ENCODE measurements at regions not wholly inside any gene's neighbourhood (a gene's known extent, or its start where the extent isn't known, plus 50 kb on each side); places are given as distances from the start of the nearest gene placed in this dataset.
"Not testable (repeated sequence)": the region's sequence is repeated elsewhere in the genome, so short reads cannot be mapped to it uniquely, and the experiment has no call there.

DNA sequence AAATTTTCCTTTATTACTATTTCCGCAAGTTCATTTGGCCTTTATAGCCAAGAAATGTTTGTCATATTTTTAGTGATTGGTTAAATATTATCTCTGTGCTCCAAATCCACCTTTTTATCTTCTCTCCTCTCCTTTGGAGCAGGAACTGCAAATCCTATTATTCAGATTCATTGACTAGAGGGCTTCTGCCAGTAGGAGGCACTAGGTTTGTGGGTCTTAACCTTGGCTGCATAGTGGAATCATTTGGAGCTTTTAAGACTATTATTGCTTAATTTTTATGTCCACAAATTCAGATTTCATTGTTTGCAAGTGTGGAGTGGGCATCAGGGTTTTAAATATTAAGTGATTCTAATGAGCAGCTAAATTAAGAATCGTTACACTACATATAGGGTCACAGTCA, 75.3 kb upstream of the SYT10 start:
- peak in 1 of 2 donors; percentile 15 for DNase-seq

DNA sequence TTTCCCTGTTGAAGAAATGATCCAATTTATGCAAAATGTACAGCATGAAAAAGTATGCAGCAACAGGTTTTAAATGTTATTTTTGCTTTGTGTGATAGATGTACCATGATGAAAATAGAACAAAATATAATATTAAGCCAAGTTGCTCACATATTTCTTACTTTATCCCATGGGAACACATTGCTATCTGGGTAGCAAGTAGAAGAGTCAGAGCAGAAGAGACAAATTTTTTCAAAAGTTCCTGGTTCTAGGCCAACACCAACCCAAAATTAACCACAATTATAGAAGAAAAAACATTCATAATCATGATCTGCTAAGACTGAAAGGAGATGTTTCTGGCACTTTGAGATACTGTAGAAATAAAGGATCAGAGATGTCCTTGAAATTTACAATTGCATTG, 79.9 kb upstream of the SYT10 start:
- DNase-seq: no peak

DNA sequence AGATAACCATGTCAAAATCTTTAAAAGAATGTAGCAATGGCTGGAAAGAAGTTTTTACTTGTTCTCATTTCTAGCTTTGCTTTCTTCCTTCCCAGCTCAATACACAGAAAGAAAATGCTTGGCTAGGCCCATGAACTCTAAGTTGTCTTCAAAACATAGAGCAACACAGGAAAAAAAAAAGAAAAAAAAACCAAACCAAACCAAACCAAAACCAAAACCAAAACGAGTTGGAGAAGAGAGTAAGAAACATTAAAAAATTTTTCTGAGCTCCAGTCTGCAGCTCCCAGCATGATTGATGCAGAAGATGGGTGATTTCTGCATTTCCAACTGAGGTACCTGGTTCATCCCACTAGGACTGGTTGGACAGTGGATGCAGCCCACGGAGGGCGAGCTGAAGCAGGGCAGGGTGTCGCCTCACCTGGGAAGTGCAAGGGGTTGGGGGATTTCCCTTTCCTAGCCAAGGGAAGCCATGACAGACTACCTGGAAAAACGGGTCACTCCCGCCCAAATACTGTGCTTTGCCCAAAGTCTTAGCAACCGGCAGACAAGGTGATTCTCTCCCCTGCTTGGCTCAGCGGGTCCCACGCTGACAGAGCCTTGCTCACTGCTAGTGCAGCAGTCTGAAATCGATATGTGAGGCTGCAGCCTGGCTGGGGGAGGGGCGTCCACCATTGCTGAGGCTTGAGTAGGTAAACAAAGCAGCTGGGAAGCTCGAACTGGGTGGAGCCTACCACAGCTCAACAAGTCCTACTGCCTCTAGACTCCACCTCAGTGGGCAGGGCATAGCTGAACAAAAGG, 81.1 kb upstream of the SYT10 start:
- not testable (repeated sequence) for DNase-seq

DNA sequence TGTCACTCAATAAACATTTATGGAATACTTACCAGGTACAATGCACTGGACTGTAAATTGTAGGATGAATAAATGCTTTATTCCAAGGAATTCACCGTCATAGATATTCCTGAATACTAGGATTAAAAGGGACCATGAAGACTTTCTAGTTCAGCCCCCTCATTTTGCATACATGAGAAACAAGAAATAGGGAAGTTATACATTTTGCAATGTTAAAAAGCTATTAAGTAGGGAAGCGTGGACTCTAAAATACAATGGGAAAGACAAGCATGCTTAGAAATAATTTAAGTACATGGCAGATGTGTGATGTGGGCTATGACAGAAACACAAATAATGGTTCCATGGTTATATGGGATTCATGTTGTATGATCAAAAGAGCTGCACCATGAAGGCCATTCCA, 89.4 kb upstream of the SYT10 start:
- peak; percentile 30 to 54 for DNase-seq

DNA sequence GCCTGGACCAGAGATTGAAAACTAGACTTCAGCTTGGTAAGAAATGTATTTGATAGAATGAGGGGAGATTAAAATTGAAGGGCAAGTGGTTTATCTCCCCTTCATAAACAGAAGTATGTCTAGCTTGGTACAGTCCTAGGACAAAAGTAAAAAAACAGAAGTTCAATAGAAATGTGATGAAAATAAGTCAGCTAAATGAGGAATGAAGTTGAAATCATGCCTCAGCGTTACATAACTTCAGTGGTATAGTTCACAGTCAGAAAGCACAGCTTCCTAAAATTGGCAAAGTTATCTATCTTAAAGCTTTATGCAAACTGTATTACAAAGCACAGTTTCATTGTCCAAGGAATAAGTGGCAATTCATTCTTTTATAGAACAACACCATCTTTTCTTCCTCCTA, 90.2 kb upstream of the SYT10 start:
- peak; percentile 66 to 77 for DNase-seq

DNA sequence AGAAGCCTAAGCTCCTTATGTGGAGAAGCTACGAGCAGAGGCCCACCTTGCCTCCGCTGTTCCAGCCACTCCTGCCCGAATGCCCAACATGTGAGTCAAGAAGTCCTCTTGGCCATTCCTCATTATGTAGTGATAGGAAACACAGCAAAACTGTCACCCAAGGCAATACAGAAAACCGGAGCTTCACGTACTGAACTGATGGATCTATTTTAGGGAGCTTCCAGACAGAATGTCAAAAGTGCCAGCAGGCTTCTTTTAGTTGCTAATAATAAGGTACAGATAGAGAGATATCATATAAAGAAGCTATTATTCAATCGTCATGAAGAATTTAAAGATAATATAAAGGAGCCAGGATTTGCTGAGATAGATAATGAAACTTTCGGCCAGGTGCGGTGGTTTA, 91.6 kb upstream of the SYT10 start:
- DNase-seq: no peak

DNA sequence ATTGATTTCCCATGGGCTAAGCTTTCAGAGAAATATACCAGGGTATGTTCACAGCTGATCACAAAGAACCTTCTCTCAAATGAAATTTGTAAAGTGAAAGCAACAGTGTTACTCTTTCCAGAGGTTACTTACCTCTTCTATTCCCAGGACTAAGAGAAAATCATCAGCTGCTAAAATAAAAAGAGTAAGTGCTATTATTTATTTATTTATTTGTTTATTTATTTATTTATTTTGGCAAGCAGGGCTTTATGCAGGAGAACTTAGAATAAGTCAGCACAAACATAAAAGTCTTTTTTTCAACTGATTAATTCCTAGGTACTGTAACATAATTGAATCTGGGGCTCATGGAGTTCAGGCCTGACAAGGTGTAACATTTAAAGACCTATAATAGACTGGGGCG, 93.9 kb upstream of the SYT10 start:
- DNase-seq: no peak

DNA sequence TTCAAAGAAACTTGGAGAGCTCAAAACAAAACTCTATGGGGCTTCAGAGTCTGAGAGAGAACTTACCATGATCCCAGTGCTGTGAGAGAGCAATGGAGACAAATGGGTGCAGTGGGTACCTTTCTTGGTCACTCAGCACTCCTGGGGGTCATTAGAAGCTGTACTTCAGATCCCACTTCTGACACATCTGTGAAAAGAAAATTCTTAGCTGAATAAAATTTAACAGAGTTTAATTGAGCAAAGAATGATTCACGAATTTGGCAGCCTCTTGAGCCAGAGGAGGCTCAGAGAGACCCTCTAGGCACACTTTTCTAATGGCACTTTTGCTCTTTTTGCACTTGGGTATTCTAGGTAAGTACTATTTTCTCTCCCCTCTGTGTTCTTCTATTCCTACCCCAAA, 96.8 kb upstream of the SYT10 start:
- no peak for DNase-seq

DNA sequence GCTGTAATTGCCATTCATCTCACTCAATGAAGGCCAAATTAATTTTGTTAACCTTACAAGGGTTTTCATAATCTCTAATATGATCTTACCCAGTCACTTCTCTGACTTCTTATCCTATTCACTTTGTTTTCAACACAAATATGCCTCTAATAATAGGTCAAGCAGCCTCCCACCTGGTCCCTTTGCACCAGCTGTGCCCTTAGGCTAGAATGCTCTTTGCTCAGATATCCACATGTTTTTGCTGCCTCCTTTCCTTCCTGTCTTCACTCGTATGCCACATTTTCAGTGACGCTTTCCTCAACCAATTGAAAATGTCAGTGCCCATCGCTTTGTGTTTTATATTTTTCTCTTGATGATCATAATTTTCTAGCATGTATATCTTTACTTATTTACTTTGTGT, 106.4 kb upstream of the SYT10 start:
- DNase-seq: no peak

DNA sequence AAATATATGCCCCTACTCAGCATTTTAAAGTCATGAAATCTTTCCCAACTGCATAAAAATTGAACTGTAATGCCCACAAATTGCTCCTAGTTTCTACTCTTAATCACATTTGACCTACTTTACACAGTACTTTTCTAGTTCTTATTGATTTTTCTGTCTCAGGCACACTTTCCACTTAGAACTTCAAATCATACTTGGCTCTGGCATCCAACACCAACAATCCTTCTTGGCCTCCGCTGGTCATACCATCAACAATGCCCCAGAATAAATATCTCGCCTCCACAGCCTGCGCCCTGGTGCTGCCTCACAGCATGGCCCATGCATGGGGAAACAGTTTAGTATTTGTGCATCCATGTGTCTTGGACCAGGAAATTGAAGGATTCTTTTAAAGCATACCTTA, 107.5 kb upstream of the SYT10 start:
- DNase-seq: no peak

DNA sequence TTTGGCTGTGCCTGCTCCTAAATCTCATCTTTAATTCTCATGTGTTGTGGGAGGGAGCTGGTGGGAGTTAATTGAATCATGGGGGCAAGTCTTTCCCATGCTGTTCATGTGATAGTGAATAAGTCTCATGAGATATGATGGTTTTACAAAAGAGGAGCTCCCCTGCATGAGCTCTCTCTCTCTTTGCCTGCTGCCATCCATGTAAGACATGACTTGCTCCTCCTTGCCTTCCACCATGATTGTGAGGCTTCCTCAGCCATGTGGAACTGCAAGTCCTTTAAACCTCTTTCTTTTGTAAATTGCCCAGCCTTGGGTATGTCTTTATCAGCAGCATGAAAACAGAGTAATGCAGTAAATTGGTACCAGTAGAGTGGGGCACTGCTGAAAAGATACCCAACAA, 110.6 kb upstream of the SYT10 start:
- not testable (repeated sequence) for DNase-seq

DNA sequence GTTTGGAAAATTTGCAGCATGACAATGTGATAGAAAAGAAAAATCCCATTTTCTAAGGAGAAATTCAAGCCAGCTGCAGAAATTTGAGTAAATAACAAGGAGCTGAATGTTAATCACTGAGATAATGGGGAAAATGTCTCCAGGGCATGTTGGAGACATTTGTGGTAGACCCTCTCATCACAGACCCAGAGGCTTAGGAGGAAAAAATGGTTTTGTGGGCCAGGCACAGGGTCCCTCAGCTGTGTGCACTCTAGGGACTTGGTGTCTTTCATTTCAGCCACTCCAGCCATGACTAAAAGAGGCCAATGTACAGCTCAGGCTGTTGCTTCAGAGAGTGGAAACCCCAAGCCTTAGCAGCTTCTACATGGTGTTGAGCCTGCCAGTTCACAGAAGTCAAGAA, 111.4 kb upstream of the SYT10 start:
- no peak for DNase-seq

DNA sequence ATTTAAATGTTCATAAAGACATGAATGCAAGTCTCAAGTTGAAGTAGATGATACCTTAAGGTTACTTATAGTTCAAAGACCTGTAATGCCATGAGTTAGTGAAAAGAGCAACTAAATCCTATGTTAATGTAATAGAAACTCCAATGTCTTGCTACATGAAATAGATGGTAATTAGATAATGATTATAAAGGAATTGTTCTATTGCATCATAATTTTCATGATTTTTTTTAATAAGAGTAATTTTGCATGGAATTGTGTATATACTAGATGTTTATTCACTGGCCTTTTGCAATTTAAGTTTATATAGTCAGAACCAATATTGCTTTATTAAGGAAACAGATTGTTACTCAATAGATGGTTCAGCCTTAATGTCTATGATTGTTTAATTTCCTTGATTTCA, 115.5 kb upstream of the SYT10 start:
- DNase-seq: no peak

DNA sequence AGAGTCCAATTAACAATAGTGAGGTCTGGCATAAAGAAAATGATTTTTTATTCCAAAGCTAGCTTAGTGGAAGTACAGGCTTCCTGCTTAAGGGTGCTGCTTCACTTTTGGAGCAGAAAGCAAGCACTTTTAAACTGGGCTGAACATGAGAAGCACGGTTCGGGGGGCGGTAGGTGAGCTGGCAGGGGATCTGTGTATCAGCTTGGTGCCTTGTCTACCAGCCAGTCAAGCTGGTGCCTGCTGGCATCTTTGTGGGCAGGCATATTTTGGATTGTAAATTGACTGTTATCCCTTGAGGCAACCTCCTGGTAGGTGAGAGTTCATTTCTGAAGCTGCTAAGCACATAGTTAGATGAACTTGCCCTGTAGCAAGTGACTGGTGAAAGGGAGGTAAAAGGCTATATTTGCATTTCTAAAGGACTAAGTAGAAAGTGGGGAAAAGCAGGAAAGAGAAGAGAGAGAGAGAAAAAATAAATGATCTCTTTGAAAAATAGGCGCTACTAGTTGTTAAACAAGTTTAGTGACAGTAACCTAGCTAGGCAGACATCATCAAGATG, 121.1 kb upstream of the SYT10 start:
- no peak for DNase-seq

DNA sequence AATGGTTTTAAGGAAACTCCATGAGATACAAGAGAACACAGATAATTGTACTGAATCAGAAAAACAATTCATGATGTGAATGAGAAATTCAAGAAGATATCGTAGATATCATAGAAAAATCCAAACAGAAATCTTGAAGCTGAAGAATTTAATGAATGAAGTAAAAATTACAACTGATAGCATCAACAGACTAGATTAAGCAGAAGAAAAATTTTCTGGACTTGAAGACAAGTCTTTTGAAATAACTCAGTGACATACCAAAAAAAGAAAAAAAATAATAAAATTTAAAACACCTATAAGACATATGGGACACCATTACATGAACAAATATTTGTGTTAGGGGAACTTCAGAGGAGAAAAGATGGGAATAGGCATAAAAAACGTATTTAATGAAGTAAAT, 122.8 kb upstream of the SYT10 start:
- DNase-seq: no peak

DNA sequence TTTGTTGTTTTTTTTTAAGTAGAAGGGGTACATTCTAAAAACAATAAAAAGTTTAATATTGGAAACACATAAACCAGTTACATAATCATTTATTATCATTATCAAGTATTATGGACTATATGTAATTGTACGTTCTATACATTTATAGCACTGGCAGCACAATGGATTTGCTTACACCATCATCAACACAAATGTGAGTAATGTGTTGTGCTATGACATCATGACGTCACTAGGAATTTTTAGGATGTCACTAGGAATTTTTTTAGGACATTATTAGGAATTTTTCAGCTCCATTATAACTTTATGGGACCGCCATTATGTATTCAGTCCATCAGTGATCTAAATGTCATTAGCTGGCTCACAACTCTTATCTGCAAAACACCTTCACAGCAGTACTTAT, 126.8 kb upstream of the SYT10 start:
- no peak for DNase-seq

DNA sequence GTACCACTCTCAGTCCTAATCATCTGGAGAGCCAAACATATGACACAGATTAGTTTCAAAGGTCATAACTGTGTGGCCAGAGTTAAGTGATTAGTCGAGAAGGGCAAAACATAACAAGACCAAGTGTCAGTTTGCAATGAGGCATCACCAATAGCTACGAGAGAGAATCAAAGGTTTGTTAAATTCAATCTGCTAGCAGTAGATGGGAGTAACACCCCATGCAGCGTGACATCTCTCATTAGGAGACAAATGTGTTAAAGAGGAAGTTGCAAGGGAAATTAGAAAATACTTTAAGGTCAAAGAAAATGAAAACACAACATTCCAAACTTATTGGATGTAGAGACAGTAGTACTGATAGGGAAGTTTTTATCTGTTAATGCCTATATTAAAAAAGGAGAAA, 135.7 kb upstream of the SYT10 start:
- peak; percentile 7 to 11 for DNase-seq

DNA sequence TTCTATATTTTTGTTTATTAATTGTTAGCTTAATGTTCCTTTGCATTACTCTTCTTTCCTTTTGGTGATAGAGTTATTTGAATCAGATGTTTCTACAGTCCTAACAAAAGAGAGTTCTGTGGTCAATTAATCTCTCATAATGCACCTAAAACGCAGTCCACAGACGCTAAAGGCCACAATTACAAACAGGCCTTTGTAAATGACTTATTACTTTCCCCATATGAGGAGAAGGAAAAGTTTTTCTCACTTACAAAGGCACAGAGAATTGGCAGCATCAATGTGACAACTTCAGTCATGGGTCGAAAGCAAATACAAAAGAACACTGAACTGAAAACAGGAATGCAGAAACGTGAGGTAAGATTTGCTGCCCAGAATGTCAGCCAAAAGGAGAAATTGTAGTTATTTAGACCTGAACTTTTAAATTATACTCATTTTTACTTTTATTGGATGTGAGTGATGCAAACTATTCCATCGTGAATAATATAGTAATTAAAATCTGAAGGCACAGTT, 142.0 kb upstream of the SYT10 start:
- DNase-seq: no peak

DNA sequence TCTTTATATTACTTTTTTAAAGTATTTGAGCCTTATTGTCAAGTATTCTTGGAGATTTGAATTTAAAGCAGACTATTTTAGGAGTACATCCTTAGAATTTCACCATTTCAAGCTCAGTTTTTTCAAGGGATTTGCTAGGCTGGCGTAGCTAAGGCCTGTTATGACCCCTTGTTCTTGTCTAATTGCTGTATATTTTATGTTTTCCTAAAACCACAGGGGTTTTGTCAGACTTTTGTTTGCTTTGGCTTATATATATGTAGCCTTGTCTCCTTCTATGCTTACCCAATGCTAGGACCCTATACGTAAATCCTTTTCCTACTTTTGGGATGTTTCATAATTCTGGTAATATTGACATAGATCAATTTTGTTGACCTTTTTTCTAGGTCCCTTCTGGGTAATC, 147.0 kb upstream of the SYT10 start:
- DNase-seq: no peak

DNA sequence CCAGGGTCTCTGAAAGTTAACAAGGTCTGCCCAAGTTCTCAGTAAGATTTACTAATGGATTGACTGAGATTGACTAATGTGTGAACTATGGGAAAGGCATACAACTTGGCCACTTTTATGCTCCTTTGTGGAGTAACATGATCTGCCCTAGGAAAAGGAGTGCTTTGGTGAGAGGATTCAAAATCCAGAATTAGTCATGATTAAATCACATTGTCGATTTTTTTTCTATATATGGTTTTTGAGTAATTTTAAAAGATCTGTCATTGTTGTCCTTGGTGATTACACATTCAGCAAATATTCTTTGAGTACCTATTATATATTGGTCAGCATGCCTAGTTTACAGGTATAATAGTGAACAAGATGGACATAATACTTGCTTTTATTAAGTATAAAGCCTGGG, 147.7 kb upstream of the SYT10 start:
- DNase-seq: peak in 1 of 2 donors; percentile 1

DNA sequence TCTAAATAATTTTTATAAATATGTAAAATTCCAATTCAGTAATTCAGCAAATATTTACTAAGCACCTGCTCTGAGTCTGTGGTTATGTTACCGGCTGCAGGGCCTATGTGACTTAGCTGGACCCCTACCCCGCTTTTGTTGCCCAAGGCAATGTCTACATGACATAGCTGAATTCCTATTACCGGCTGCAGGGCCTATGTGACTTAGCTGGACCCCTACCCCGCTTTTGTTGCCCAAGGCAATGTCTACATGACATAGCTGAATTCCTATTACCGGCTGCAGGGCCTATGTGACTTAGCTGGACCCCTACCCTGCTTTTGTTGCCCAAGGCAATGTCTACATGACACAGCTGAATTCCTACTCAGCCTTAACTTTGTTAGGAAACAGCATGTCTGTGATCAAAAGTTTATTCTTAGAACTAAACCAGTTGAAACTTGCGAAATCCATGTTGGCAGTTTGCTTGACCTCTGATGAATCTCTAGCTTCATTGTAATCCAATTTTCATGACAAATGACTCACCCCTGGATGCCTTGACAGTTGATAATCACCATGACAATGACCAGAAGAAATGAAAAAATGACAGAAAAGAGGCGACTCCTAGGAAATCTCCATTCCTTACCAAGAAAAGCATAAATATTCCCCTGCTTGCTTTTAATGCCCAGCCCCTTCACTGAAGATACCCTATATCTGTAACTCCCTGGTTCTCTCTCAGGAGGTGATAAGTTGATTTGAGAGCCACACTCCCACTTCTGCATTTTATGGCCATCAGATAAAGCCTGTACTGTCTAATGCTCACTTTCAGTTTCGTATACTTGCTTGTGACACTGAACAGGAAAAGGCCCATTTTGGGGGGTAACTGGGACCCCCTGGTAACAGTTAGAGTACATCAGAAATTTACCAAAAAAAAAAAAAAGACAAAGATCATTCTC, 148.4 kb upstream of the SYT10 start:
- DNase-seq: peak; percentile 69 to 71

DNA sequence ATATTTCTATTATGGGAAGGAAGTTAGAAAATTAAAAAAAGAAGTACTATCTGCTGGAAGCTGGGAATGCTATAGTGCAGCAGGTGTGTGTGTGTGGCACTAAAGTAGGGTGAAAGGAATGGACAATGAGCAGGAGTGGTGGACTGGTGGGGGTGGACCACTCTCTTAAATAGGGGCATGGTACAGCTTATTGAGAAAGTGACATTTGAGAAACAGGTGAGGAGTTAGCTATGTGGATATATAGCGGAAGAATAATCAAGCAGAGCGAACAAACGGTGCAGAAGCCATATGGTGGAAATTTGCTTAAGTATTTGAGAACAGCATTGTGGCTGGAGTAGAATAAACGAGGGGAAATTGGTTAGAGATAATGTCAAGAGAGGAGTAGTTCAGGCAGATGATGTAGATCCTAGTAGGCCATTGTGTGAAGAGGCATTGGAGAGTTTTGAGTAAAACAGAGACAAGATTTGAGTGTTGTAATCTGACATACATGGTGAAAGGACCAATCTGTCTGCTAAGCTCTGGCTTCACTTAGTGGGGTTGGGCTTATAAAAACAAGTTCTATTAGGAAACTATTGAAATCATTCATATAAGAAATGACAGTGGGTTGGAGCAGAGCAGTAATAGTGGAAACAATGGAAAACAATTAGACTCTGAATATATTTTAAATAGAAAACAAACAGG, 149.2 kb upstream of the SYT10 start:
- no peak for DNase-seq

DNA sequence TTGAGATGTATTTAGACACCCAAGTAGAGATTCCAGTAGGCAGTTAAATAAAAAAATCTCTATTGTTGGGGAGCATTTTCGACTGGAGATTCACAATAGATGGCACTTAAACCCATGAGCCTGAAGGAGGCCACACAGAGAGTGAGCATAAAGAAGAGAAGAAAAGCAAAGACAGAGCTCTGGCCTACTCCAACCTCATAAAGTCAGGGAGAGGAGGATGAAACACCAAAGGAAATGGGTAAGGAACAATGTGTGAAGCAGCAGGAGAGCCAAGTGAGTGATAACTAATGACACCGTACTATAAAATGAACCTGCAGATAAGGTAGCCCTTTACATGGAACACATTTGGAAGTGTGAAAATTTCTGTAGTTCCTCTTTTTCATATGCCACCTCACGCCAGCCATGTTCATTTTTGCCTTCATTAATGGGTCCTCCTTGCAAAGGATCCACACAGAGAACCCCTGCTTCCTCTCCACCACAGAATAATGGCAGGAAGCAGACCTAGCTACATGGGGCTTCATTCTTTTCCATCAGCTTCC, 150.0 kb upstream of the SYT10 start:
- DNase-seq: no peak
